ENCODE measurements at regions not wholly inside any gene's neighbourhood (a gene's known extent, or its start where the extent isn't known, plus 50 kb on each side); places are given as distances from the start of the nearest gene placed in this dataset.
"Not testable (repeated sequence)": the region's sequence is repeated elsewhere in the genome, so short reads cannot be mapped to it uniquely, and the experiment has no call there.

- H3K27ac ChIP-seq (replicated peaks); H3K4me3 ChIP-seq (replicated peaks; ENCODE audit: insufficient read depth, low read length); H3K27me3 ChIP-seq (ENCODE audit: insufficient read depth, poor library complexity, severe bottlenecking); DNase-seq (ENCODE audit: low read depth in 1 of 2, low spot score in 1 of 2): not testable (repeated sequence)
Measured at GRCh38 chr2:114132050-114132449, 242.2 kb downstream of the ACTR3 start.

GRCh38 chr2:114134146-114134545 is 244.3 kb downstream of the ACTR3 start:
- DNase-seq (ENCODE audit: low read depth in 1 of 2, low spot score in 1 of 2) = no peak
- Histone ChIP-seq H3K4me3 (replicated peaks; ENCODE audit: insufficient read depth, low read length) (no peak overlapping the region), H3K27me3 (ENCODE audit: insufficient read depth, poor library complexity, severe bottlenecking) (no peaks in the 10 kb centered on the region), H3K27ac (replicated peaks) (no peak overlapping the region)
- TF ChIP-seq CTCF (IDR thresholded peaks at IDR 0.05; ENCODE audit: insufficient read depth, low read length) = no peak
- no peak for TF ChIP-seq SPI1 (IDR thresholded peaks at IDR 0.05; ENCODE audit: borderline replicate concordance, low read depth)
- no peak for TF ChIP-seq POLR2AphosphoS5 (IDR thresholded peaks at IDR 0.05; ENCODE audit: low read depth)
- no peak for TF ChIP-seq GABPA (IDR thresholded peaks at IDR 0.05; ENCODE audit: low read depth)
- TF ChIP-seq REST (IDR thresholded peaks at IDR 0.05; ENCODE audit: insufficient replicate concordance, low read depth) = no peak

- Histone ChIP-seq H3K27me3 (ENCODE audit: insufficient read depth, poor library complexity, severe bottlenecking) (no peaks in the 10 kb centered on the region), H3K4me3 (replicated peaks; ENCODE audit: insufficient read depth, low read length) (no peak overlapping the region)
- TF ChIP-seq REST (IDR thresholded peaks at IDR 0.05; ENCODE audit: insufficient replicate concordance, low read depth) (no peak), POLR2AphosphoS5 (IDR thresholded peaks at IDR 0.05; ENCODE audit: low read depth) (no peak), GABPA (IDR thresholded peaks at IDR 0.05; ENCODE audit: low read depth) (no peak), CTCF (IDR thresholded peaks at IDR 0.05; ENCODE audit: insufficient read depth, low read length) (no peak), SPI1 (IDR thresholded peaks at IDR 0.05; ENCODE audit: borderline replicate concordance, low read depth) (no peak)
Measured at GRCh38 chr2:114139542-114139941, 249.7 kb downstream of the ACTR3 start.

GRCh38 chr2:114156366-114157056 is 266.6 kb downstream of the ACTR3 start:
- no peak overlapping the region for H3K27ac ChIP-seq (replicated peaks)
- DNase-seq (ENCODE audit: low read depth in 1 of 2, low spot score in 1 of 2) = no peak
- H3K27me3 ChIP-seq (ENCODE audit: insufficient read depth, poor library complexity, severe bottlenecking) = no peaks in the 10 kb centered on the region
- TF ChIP-seq REST (IDR thresholded peaks at IDR 0.05; ENCODE audit: insufficient replicate concordance, low read depth) (no peak), SPI1 (IDR thresholded peaks at IDR 0.05; ENCODE audit: borderline replicate concordance, low read depth) (no peak), POLR2AphosphoS5 (IDR thresholded peaks at IDR 0.05; ENCODE audit: low read depth) (no peak), CTCF (IDR thresholded peaks at IDR 0.05; ENCODE audit: insufficient read depth, low read length) (no peak), GABPA (IDR thresholded peaks at IDR 0.05; ENCODE audit: low read depth) (no peak)
- no peak overlapping the region for H3K4me3 ChIP-seq (replicated peaks; ENCODE audit: insufficient read depth, low read length)

More at GRCh38 chr2:114139542-114139941, 249.7 kb downstream of the ACTR3 start:
- no peak for DNase-seq (ENCODE audit: low read depth in 1 of 2, low spot score in 1 of 2)
- no peak overlapping the region for H3K27ac ChIP-seq (replicated peaks)
